Activated T-cell treated with anti-CD3 and anti-CD28 coated beads, Interleukin-2, amount 50 U/mL, for 4 hours (primary cell): ENCODE measurements at regions not wholly inside any gene's neighbourhood (a gene's known extent, or its start where the extent isn't known, plus 50 kb on each side); places are given as distances from the start of the nearest gene placed in this dataset.
"Not testable (repeated sequence)": the region's sequence is repeated elsewhere in the genome, so short reads cannot be mapped to it uniquely, and the experiment has no call there.

Experiments
- ATAC-seq, 2 donors: fragments of 200-7000 bp; cut with Tn5 transposase; one replicate each; pipeline ENCODE4 v1.10.0; 2021
- DNase-seq: peaks from one replicate; pipeline ENCODE4 v3.0.0-alpha.2; 2020
- H3K27me3 Mint-ChIP-seq: one replicate; pipeline ENCODE4 v1.8.0; 2021; ENCODE audit warnings: low read depth, mixed read lengths
- H3K36me3 Mint-ChIP-seq: one replicate; pipeline ENCODE4 v1.8.0; 2022; ENCODE audit warnings: mixed read lengths; ENCODE audit not compliant: insufficient read depth
- H3K4me1 Mint-ChIP-seq: one replicate; pipeline ENCODE4 v1.8.0; 2021; ENCODE audit warnings: low read depth, mixed read lengths
- H3K4me3 Mint-ChIP-seq: one replicate; pipeline ENCODE4 v1.8.0; 2021; ENCODE audit warnings: mild to moderate bottlenecking, moderate library complexity, mixed read lengths
- H3K9me3 Mint-ChIP-seq: one replicate; pipeline ENCODE4 v1.8.0; 2021; ENCODE audit warnings: mixed read lengths

DNA sequence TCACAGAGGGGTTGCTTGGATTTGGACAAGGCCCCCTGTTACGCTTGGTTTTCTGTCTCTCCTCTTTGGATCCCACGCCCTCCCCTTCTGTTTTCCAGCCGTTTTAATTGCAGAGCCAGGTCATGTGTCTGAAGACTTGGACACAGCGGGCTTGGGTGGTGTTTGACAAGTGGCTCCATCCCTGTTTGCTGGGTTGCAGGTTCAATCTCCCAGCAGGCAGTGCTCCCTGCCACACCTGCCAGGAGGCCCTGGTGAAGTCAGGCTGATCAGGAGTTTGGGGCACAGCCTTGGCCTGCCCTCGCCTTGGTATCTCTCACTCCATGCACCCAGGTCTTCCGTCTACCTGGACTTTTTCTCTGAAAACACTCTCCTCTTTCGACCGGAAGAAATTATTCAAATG, 59.0 kb downstream of the PLXNA1 start:
- DNase-seq (no peak), ATAC-seq (no peak)
- no peaks in the 10 kb centered on the region for H3K27me3 Mint-ChIP-seq
- no peaks in the 10 kb centered on the region for H3K36me3 Mint-ChIP-seq
- no peak overlapping the region for H3K4me3 Mint-ChIP-seq
- no peaks in the 10 kb centered on the region for H3K4me1 Mint-ChIP-seq
- H3K9me3 Mint-ChIP-seq: no peaks in the 10 kb centered on the region

DNA sequence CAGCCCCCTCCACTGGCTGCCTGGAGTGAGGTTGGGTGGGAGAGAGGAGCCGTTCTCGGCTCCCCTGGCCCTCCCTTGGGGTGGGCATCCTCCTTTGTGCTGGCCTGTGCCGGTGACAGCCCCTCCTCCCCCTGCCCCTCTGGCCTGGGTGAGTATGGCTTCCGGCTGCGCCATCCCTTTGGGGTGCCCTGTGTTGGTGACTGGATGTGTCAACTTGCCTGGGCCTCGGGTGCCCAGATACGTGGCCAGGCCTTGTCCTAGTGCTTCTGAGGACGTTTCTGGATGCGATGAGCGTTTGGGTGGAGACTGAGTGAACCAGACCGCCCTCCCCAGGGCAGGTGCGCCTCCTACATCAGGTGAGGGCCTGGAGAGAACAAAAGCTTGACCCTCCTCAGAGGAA, 59.7 kb downstream of the PLXNA1 start:
- Mint-ChIP-seq H3K4me3 (no peak overlapping the region), H3K36me3 (no peaks in the 10 kb centered on the region), H3K4me1 (no peaks in the 10 kb centered on the region), H3K9me3 (no peaks in the 10 kb centered on the region), H3K27me3 (no peaks in the 10 kb centered on the region)
- no peak for ATAC-seq
- DNase-seq: no peak

DNA sequence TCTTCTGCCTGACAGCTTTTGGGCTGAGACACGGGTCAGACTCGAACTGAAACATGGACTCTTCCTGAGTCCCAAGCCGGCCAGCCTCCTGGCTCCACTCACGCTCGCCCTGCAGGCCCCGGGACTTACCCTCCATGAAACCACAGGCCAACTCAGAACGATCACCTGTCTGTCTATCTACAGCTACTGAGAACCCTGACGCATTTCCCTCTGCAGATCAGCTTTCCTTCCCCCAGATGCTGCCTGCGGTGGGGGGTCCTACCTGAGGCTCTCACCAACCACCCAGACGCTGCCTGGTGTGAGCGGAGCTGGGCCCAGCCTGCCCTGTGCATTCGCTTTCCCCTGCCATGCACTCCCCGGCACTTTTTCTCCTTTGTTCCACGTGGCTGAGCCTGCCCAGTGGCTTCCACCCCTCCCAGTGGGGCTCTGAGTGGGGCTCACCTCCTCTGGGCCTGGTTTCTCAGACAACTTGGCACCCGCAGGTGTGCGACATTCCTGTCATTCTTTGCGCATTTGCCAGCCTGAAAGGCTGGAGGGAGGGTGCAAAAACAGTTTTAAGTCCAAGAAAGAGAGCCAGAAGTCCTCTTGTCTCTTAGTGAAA, 60.2 kb downstream of the PLXNA1 start:
- DNase-seq: no peak
- H3K4me3 Mint-ChIP-seq: no peak overlapping the region
- H3K4me1 Mint-ChIP-seq: no peaks in the 10 kb centered on the region
- H3K9me3 Mint-ChIP-seq: no peaks in the 10 kb centered on the region
- no peaks in the 10 kb centered on the region for H3K27me3 Mint-ChIP-seq
- H3K36me3 Mint-ChIP-seq: no peaks in the 10 kb centered on the region
- no peak for ATAC-seq

DNA sequence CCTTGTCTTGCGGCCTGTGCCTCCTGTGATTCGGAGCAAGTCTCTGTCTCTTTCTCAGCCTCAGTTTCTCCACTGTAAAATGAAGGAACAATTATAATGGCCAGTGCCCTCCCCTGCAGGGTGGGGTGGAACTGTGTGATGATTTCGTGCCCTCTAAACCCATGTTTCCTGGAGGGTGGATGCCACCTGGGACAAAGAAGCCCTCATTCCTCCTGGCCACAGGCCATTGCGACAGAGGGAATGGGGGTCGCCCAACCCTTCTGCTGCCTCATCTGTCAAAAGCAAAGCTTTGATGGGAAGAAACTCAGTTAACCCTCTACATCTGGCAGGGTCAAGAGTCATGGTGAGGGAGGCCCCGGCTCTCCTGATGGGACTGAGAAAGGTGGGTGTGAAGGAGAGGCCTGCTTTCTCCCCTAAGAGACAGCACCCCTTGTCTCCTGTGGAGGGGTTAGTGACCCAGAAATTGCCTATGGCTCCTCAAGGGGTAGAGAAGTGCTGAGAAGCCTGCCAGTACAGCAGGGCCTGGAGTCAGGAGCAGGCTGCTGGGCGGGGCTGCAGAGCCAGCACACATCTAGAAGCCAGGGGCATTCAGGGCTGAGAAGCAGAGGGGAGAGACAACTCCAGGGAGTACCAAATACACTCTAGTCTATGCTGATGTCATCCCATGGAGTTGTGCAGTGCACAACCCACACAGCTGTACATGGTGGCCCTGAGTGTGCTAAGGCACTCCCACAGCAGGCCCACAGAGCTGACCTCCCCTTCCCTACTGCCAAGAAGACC, 61.0 kb downstream of the PLXNA1 start:
- ATAC-seq (no peak), DNase-seq (no peak)
- Mint-ChIP-seq H3K36me3 (no peaks in the 10 kb centered on the region), H3K9me3 (peaks cover under 1% of the 10 kb centered on the region), H3K4me1 (no peaks in the 10 kb centered on the region), H3K27me3 (peaks cover under 1% of the 10 kb centered on the region), H3K4me3 (no peak overlapping the region)

DNA sequence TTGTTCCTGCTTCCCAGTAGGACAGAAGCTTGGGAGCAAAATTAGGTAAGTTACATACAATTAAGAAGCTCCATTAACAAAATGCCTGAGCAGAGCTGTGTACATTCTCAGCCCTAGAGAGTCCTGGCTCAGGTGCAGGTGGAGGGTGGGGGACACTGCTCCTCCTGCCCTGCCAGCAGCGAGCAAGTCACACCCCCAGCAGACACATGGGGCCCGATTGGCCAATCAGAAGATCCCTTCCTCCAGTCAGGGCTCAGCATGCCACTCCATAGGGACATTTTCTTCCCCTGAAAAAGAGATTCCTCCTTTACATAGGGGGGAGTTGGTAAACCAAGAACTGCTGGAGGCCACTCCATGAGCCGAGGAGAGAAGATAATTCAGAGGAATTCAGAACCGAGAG, 62.1 kb downstream of the PLXNA1 start:
- ATAC-seq (no peak), DNase-seq (no peak)
- no peaks in the 10 kb centered on the region for H3K36me3 Mint-ChIP-seq
- H3K4me3 Mint-ChIP-seq: no peak overlapping the region
- H3K27me3 Mint-ChIP-seq: peaks cover 2% of the 10 kb centered on the region
- peaks cover 3% of the 10 kb centered on the region for H3K9me3 Mint-ChIP-seq
- no peaks in the 10 kb centered on the region for H3K4me1 Mint-ChIP-seq

DNA sequence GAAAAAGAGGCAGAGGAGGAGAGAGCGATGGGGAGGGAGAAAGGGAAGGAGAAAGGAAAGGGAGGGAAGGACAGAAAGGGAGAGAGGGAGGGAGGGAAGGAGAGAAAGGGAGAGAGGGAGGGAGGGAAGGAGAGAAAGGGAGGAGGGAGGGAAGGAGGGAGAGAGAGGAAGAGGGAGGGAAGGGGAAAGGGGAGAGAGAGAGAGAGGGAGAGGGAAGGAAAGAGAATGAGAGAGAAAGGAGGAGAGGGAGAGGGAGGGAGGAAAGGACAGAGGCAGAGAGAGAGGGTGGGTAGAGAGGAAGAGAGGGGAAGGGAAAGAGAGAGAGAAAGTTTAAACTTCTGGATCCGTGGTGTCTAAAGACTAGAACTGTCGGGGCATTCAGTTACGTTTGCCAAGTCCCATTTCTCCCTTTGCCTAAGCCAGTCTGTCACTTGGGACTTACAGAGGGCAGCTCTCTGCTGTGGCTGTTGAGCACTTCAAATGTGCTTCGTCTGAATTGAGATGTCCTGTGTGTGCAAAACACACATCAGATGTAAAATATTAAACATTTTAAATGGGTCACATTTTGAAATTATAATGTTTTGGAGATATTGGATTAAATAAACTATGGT, 62.6 kb downstream of the PLXNA1 start:
- no peak for ATAC-seq

DNA sequence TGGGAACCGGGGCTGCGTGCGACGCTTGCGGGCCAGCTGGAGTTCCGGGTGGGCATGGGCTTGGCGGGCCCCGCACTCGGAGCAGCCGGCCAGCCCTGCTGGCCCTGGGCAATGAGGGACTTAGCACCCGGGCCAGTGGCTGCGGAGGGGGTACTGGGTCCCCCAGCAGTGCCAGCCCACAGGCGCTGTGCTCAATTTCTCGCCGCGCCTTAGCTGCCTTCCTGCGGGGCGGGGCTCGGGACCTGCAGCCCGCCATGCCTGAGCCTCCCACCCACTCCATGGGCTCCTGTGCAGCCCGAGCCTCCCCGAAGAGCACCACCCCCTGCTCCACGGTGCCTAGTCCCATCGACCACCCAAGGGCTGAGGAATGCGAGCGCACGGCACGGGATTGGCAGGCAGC, 63.8 kb downstream of the PLXNA1 start:
- not testable (repeated sequence) for H3K9me3 Mint-ChIP-seq, H3K4me1 Mint-ChIP-seq, H3K4me3 Mint-ChIP-seq, H3K36me3 Mint-ChIP-seq, ATAC-seq, DNase-seq, H3K27me3 Mint-ChIP-seq

More for the DNA sequence above, 62.6 kb downstream of the PLXNA1 start:
- peaks cover 2% of the 10 kb centered on the region for H3K27me3 Mint-ChIP-seq
- no peak overlapping the region for H3K4me3 Mint-ChIP-seq
- H3K9me3 Mint-ChIP-seq: peaks cover 3% of the 10 kb centered on the region
- no peaks in the 10 kb centered on the region for H3K4me1 Mint-ChIP-seq
- DNase-seq: no peak
- no peaks in the 10 kb centered on the region for H3K36me3 Mint-ChIP-seq

DNA sequence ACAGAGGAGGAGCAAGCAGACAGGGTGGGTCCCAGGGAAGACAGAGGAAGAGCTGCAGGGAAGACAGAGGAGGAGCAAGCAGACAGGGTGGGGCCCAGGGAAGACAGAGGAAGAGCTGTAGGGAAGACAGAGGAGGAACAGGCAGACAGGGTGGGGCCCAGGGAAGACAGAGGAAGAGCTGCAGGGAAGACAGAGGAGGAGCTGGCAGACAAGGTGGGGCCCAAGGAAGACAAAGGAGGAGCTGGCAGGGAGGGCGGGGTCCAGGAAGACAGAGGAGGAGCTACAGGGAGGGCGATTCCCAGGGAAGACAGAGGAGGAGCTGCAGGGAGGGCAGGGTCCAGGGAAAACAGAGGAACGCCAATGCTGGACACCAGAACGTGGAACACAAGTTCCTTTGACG, 66.5 kb downstream of the PLXNA1 start:
- Mint-ChIP-seq H3K4me1 (no peaks in the 10 kb centered on the region), H3K4me3 (no peak overlapping the region), H3K9me3 (peaks cover 3% of the 10 kb centered on the region), H3K27me3 (peaks cover 5% of the 10 kb centered on the region), H3K36me3 (no peaks in the 10 kb centered on the region)
- ATAC-seq (no peak), DNase-seq (no peak)

DNA sequence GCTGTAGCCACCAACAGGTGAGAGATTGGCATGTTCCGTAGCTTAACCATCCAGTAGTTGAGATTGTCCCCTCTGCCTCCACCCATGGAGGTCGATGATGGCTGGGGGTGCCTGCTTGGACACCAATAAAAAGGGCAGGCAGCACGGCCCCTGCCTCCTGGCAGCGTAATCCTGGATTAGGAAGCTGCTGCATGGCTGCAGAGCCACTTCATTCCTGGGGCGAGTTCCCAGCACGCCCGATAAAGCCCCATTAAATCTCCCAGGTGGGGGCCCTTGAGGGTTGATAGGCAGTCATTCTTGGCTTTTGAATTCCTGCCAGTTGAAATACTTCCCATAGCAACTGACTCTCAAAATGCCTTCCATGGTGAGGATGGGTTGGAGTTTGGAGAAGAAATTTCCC, 67.8 kb downstream of the PLXNA1 start:
- peaks cover 3% of the 10 kb centered on the region for H3K9me3 Mint-ChIP-seq
- ATAC-seq (no peak), DNase-seq (no peak)
- no peaks in the 10 kb centered on the region for H3K4me1 Mint-ChIP-seq
- H3K27me3 Mint-ChIP-seq: peaks cover 5% of the 10 kb centered on the region
- no peaks in the 10 kb centered on the region for H3K36me3 Mint-ChIP-seq
- no peak overlapping the region for H3K4me3 Mint-ChIP-seq

DNA sequence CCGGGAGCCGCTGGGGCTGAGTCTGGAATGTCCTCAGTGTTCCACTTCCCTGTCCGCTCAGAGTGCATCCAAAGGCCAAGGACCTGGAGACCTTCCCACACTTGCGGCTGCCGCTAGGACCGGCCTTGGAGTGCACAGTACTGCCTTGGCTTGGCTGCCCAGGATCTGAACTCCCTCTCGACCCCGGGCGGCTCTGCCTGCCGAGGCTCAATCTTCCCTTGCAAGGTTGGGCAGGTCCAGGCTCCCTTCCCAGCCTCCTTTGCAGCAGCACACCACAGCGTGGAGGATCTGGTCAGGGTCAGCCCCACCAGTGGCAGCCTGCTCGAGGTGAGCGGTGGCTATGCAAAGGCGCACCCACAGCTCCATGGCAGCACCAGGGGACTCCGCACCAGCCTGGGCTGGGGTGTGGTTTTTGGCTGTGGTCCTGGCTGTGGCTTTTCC, 69.2 kb downstream of the PLXNA1 start:
- no peaks in the 10 kb centered on the region for H3K36me3 Mint-ChIP-seq
- no peaks in the 10 kb centered on the region for H3K4me1 Mint-ChIP-seq
- peaks cover 4% of the 10 kb centered on the region for H3K9me3 Mint-ChIP-seq
- peaks cover 5% of the 10 kb centered on the region for H3K27me3 Mint-ChIP-seq
- DNase-seq (no peak), ATAC-seq (no peak)
- H3K4me3 Mint-ChIP-seq: no peak overlapping the region

DNA sequence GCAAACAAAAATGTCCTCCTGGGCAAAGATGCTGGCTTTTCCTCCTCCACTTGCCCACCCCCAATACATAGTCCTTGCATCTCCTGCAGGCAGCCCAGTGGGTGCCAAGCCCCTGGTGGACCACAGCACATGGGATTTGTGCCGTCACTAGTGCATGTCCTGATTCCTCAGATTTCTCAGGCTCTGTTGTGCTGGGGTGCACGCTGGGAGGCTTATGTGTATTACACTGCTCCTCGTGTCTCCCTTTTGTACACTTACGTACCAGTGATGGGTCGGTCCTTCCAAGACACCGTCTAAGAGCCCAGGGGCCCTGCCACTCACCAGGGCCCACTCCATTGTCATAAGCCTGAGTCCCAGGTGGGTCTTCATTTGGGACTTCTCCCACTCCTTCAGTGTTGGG, 70.1 kb downstream of the PLXNA1 start:
- DNase-seq (no peak), ATAC-seq (no peak)
- Mint-ChIP-seq H3K4me1 (no peaks in the 10 kb centered on the region), H3K9me3 (peaks cover 10% of the 10 kb centered on the region), H3K4me3 (no peak overlapping the region), H3K27me3 (peaks cover 5% of the 10 kb centered on the region), H3K36me3 (no peaks in the 10 kb centered on the region)

DNA sequence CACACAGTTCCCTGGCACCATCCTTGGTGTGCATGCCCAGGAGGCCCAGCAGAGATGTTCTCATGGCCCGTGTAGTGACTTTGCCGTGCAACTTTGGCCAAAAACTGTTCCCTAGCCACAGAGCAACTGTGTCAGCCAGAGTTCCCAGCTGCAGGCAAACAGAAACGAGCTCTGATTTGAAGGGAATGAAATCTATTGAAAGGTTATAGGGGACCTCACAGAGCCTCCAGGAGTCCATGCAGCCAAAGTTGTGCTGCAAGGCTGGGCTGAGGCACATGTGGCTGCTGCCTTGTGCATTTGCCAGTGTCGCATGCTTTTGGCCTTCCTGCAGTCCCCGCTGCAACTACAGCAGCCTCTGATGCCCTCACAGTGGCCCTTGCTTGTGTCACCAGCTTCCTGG, 70.5 kb downstream of the PLXNA1 start:
- no peak overlapping the region for H3K4me3 Mint-ChIP-seq
- ATAC-seq (no peak), DNase-seq (no peak)
- H3K27me3 Mint-ChIP-seq: peaks cover 5% of the 10 kb centered on the region
- peaks cover 10% of the 10 kb centered on the region for H3K9me3 Mint-ChIP-seq
- no peaks in the 10 kb centered on the region for H3K4me1 Mint-ChIP-seq
- no peaks in the 10 kb centered on the region for H3K36me3 Mint-ChIP-seq

DNA sequence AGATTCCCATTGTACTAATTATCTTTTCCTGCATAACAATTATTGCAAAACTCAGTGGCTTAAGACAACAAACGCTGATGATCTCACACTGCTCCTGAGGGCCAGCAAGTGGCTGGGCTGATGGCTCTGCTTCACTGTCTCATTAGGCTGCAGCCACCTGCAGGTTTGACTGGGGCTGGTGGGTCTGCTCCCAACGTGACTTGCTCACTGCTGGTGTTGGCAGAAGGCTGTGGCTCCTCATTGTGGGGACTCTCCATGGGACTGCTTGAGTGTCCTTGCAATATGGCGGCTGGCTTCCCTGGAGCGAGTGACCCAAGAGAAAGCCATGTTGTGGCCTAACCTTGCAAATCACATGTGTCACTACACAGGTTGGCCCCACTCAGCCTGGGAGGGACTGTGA, 71.1 kb downstream of the PLXNA1 start:
- ATAC-seq (no peak), DNase-seq (no peak)
- no peak overlapping the region for H3K4me3 Mint-ChIP-seq

DNA sequence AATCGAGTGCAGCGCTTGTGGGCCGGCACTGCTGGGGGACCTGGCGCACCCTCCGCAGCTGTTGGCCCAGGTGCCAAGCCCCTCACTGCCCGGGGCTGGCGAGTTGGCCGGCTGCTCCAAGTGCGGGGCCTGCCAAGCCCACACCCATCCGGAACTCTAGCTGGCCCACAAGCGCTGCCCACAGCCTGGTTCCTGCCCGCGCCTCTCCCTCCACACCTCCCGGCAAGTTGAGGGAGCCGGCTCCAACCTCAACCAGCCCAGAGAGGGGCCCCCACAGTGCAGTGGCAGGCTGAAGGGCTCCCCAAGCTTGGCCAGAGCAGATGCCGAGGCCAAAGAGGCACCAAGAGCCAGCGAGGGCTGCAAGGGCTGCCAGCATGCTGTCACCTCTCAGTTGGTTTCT, 73.4 kb downstream of the PLXNA1 start:
- H3K4me3 Mint-ChIP-seq: no peak overlapping the region
- H3K36me3 Mint-ChIP-seq: no peaks in the 10 kb centered on the region
- peaks cover 7% of the 10 kb centered on the region for H3K9me3 Mint-ChIP-seq
- no peak for ATAC-seq
- H3K27me3 Mint-ChIP-seq: peaks cover 3% of the 10 kb centered on the region
- no peaks in the 10 kb centered on the region for H3K4me1 Mint-ChIP-seq
- no peak for DNase-seq

More for the DNA sequence above, 71.1 kb downstream of the PLXNA1 start:
- Mint-ChIP-seq H3K27me3 (peaks cover 4% of the 10 kb centered on the region), H3K36me3 (no peaks in the 10 kb centered on the region), H3K4me1 (no peaks in the 10 kb centered on the region), H3K9me3 (peaks cover 9% of the 10 kb centered on the region)

DNA sequence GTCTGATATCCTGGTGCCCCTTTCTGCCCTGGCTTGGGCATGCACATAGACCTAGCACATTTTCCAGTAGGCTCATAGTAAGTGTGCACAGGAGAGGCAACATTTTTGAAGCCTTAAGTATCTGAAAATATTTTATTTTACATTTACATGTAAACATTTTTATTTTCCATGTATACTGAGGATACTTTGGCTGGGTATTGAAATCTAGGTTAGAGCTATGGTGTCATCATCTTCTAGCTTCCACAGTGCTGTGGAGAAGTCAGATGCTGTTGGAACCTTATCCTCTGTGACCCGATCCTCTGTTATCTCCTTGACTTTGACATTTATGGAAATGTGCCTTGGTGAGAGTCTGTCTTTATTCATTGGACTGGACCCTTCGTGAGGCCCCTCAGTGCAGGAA, 74.1 kb downstream of the PLXNA1 start:
- Mint-ChIP-seq H3K4me1 (no peaks in the 10 kb centered on the region), H3K27me3 (peaks cover 5% of the 10 kb centered on the region), H3K4me3 (no peak overlapping the region), H3K36me3 (no peaks in the 10 kb centered on the region), H3K9me3 (peaks cover 7% of the 10 kb centered on the region)
- DNase-seq: no peak
- no peak for ATAC-seq
